ENCODE measurements at regions not wholly inside any gene's neighbourhood (a gene's known extent, or its start where the extent isn't known, plus 50 kb on each side); places are given as distances from the start of the nearest gene placed in this dataset.
"Not testable (repeated sequence)": the region's sequence is repeated elsewhere in the genome, so short reads cannot be mapped to it uniquely, and the experiment has no call there.

- DNase-seq (ENCODE audit: low spot score) = not testable (repeated sequence)
Observed at GRCh38 chr2:144970410-144970809, 450.5 kb upstream of the ZEB2 start.

- not testable (repeated sequence) for DNase-seq (ENCODE audit: low spot score)
Observed at GRCh38 chr2:144969564-144969963, 449.6 kb upstream of the ZEB2 start.

GRCh38 chr2:144967961-144968360 is 448.0 kb upstream of the ZEB2 start:
- no peak for DNase-seq (ENCODE audit: low spot score)

- no peak for DNase-seq (ENCODE audit: low spot score)
Observed at GRCh38 chr2:144965172-144965571, 445.3 kb upstream of the ZEB2 start.

GRCh38 chr2:144963031-144963430 is 443.1 kb upstream of the ZEB2 start:
- no peak for DNase-seq (ENCODE audit: low spot score)

- no peak for DNase-seq (ENCODE audit: low spot score)
Observed at GRCh38 chr2:144959416-144959815, 439.5 kb upstream of the ZEB2 start.

- no peak for DNase-seq (ENCODE audit: low spot score)
Observed at GRCh38 chr2:144950899-144951560, 431.1 kb upstream of the ZEB2 start.

- no peak for DNase-seq (ENCODE audit: low spot score)
Observed at GRCh38 chr2:144948205-144948855, 428.4 kb upstream of the ZEB2 start.

- DNase-seq (ENCODE audit: low spot score) = no peak
Observed at GRCh38 chr2:144947709-144948037, 427.8 kb upstream of the ZEB2 start.

- no peak for DNase-seq (ENCODE audit: low spot score)
Observed at GRCh38 chr2:144946263-144946662, 426.3 kb upstream of the ZEB2 start.

GRCh38 chr2:144944546-144945220 is 424.8 kb upstream of the ZEB2 start:
- no peak for DNase-seq (ENCODE audit: low spot score)

GRCh38 chr2:144943986-144944385 is 424.1 kb upstream of the ZEB2 start:
- DNase-seq (ENCODE audit: low spot score) = no peak

- no peak for DNase-seq (ENCODE audit: low spot score)
Observed at GRCh38 chr2:144943293-144943941, 423.5 kb upstream of the ZEB2 start.

- no peak for DNase-seq (ENCODE audit: low spot score)
Observed at GRCh38 chr2:144942516-144943256, 422.8 kb upstream of the ZEB2 start.

- DNase-seq (ENCODE audit: low spot score) = no peak
Observed at GRCh38 chr2:144941743-144942488, 422.0 kb upstream of the ZEB2 start.

GRCh38 chr2:144939590-144939989 is 419.7 kb upstream of the ZEB2 start:
- no peak for DNase-seq (ENCODE audit: low spot score)

GRCh38 chr2:144937910-144938709 is 418.2 kb upstream of the ZEB2 start:
- no peak for DNase-seq (ENCODE audit: low spot score)

GRCh38 chr2:144937066-144937465 is 417.1 kb upstream of the ZEB2 start:
- DNase-seq (ENCODE audit: low spot score) = no peak

- no peak for DNase-seq (ENCODE audit: low spot score)
Observed at GRCh38 chr2:144936442-144936841, 416.5 kb upstream of the ZEB2 start.

- DNase-seq (ENCODE audit: low spot score) = no peak
Observed at GRCh38 chr2:144935736-144936135, 415.8 kb upstream of the ZEB2 start.

- DNase-seq (ENCODE audit: low spot score) = no peak
Observed at GRCh38 chr2:144935191-144935590, 415.3 kb upstream of the ZEB2 start.
